ENCODE measurements at regions not wholly inside any gene's neighbourhood (a gene's known extent, or its start where the extent isn't known, plus 50 kb on each side); places are given as distances from the start of the nearest gene placed in this dataset.

DNA sequence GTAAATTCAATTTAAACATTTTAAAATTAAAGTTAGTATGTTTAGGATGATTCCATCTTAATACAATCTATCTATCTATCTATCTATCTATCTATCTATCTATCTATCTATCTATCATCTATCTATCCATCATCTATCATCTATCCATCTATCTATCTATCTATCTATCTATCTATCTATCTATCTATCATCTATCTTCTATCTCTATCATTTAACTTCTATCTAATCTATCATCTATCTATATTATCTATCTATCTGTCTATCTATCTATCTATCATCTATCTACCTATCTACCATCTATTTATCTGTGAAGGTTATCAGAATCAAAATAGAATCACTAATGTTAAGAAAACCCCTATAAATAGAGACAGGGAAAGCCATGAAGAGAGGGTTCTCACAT is 78.3 kb downstream of the RAMP3 start:
- H3K9ac ChIP-seq (ENCODE audit: low read depth, low read length): no peak overlapping the region
- no peak overlapping the region for H3K4me3 ChIP-seq (ENCODE audit: low read length)

DNA sequence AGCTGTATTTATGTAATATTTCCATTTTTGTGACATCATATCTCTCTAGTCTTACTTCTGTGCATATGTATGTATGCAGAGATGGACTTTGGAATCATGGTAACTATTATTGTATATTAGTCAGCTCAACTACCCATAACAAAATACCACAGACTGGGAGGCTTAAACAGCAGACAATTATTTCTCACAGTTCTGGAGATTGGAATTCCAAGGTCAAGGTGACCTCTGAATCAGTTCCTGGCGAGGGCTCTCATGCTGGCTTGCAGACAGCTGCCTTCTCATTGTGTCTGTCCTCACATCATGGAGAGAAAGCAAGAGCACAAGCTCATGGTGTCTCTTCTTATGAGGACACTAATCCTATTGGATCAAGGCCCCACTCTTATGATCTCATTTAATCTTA is 79.1 kb downstream of the RAMP3 start:
- Histone ChIP-seq H3K36me3 (ENCODE audit: insufficient read depth, low read depth, low read length) (no peaks in the 10 kb centered on the region), H3K9me3 (ENCODE audit: insufficient read depth, low read depth, low read length) (no peaks in the 10 kb centered on the region), H3K4me3 (ENCODE audit: low read length) (no peak overlapping the region), H3K4me1 (ENCODE audit: insufficient read depth, low read length) (no peaks in the 10 kb centered on the region), H3K9ac (ENCODE audit: low read depth, low read length) (no peak overlapping the region), H3K27ac (ENCODE audit: low read length) (no peak overlapping the region), H3K27me3 (ENCODE audit: insufficient read depth, low read length) (no peaks in the 10 kb centered on the region)

More for the DNA sequence above, 78.3 kb downstream of the RAMP3 start:
- no peaks in the 10 kb centered on the region for H3K27me3 ChIP-seq (ENCODE audit: insufficient read depth, low read length)
- no peak overlapping the region for H3K27ac ChIP-seq (ENCODE audit: low read length)
- H3K9me3 ChIP-seq (ENCODE audit: insufficient read depth, low read depth, low read length): no peaks in the 10 kb centered on the region
- H3K36me3 ChIP-seq (ENCODE audit: insufficient read depth, low read depth, low read length): no peaks in the 10 kb centered on the region
- H3K4me1 ChIP-seq (ENCODE audit: insufficient read depth, low read length): no peaks in the 10 kb centered on the region

DNA sequence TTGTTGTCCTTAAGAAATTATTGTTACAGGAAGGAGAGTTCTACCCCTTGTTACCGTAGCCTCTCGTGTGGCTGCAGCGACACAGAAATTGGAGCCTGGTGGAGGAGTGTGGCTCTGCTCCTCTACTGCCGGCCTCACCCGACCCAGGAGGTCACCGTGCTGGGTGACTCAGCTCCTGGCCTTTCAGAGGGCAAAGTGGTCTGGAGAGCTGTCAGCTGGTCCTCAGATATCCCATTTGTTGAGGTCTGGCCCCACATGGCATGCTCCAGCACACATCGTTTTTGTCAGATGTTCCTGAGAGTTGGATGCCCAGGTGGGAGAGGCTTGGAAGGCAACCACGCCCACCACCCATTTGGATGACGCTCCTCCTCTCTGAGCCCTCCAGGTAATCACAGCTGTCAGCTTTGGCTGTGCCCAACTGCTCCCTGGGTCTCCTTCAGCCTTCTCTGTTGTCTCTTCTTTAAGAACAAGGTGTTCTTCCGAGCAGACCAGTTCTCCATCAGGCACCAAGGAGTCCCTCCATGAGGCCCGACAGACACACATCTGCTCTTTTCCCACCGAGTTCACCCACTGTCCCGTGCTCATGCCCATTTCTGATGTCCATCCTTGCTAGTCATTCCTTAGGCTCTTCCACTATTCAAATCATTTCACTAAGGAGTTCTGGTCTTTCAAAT is 80.3 kb downstream of the RAMP3 start:
- Histone ChIP-seq H3K36me3 (ENCODE audit: insufficient read depth, low read depth, low read length) (no peaks in the 10 kb centered on the region), H3K27ac (ENCODE audit: low read length) (no peak overlapping the region), H3K27me3 (ENCODE audit: insufficient read depth, low read length) (no peaks in the 10 kb centered on the region), H3K4me3 (ENCODE audit: low read length) (no peak overlapping the region), H3K9ac (ENCODE audit: low read depth, low read length) (no peak overlapping the region), H3K4me1 (ENCODE audit: insufficient read depth, low read length) (no peaks in the 10 kb centered on the region), H3K9me3 (ENCODE audit: insufficient read depth, low read depth, low read length) (no peaks in the 10 kb centered on the region)

DNA sequence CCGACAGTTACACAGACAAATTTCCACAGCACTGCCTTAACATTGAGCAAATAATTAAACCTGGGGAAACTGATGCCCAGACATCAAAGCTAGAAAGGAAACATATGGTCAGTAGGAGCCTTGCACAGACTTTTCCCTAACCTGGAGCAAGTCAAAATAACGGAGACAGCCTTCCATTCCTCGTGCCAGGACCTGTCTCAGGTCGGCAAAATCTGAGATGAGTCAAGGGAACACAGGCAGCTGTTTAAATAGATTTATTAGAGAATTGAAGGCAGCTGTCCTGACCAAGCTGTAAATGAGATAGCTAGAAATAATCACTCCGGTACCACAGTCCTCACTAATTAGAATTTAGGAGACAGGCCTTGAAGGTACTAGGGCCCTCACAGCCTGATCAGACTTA is 81.2 kb downstream of the RAMP3 start:
- no peak overlapping the region for H3K4me3 ChIP-seq (ENCODE audit: low read length)
- no peaks in the 10 kb centered on the region for H3K4me1 ChIP-seq (ENCODE audit: insufficient read depth, low read length)
- no peaks in the 10 kb centered on the region for H3K9me3 ChIP-seq (ENCODE audit: insufficient read depth, low read depth, low read length)
- H3K27ac ChIP-seq (ENCODE audit: low read length): no peak overlapping the region
- no peak overlapping the region for H3K9ac ChIP-seq (ENCODE audit: low read depth, low read length)
- H3K36me3 ChIP-seq (ENCODE audit: insufficient read depth, low read depth, low read length): no peaks in the 10 kb centered on the region
- H3K27me3 ChIP-seq (ENCODE audit: insufficient read depth, low read length): no peaks in the 10 kb centered on the region

DNA sequence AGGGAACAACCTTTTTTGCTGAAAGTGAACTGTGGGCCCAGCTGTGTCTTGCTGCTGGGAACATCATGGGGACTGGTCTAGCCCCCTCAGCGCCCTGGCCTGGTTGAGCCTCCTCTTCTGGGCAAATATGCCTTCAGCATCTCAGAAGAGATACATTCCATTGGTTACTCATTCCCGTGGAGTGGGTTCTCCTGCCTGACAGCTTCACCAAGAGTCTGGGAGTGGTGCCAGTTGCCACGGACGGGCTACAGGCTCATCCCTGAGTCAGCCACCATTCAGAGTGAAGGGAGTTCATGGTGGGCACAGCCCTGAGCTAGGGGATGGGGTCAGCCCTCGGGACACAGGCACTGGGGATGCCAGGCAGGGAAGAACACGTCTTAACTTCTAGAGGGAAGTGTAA is 81.9 kb downstream of the RAMP3 start:
- Histone ChIP-seq H3K4me3 (ENCODE audit: low read length) (no peak overlapping the region), H3K9me3 (ENCODE audit: insufficient read depth, low read depth, low read length) (no peaks in the 10 kb centered on the region), H3K27ac (ENCODE audit: low read length) (no peak overlapping the region), H3K9ac (ENCODE audit: low read depth, low read length) (no peak overlapping the region), H3K36me3 (ENCODE audit: insufficient read depth, low read depth, low read length) (no peaks in the 10 kb centered on the region), H3K27me3 (ENCODE audit: insufficient read depth, low read length) (no peaks in the 10 kb centered on the region), H3K4me1 (ENCODE audit: insufficient read depth, low read length) (no peaks in the 10 kb centered on the region)

DNA sequence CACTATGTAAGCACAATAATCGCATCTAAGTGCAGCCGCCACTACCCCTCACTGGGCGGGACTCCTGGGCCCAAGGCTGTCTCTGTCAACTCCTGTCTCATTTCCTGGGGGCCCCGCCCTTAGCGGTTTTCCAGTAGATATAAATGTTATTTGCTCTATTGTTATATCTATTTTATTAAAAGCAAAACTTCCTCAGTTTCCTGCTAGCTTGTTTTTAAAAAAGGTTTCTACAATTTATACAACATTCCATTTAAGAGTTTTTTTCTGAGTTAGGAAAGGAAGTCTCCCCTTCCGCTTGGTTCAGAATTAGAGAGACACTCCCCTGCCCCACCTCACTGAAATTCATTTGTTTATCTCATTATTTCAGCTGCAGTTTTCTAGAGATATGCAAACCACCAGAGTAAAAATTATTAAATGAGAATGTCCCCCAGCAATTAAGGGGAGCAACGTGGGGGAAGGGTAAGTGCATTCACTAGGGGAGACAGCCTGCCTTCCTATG is 82.7 kb downstream of the RAMP3 start:
- H3K27me3 ChIP-seq (ENCODE audit: insufficient read depth, low read length): no peaks in the 10 kb centered on the region
- no peak overlapping the region for H3K4me3 ChIP-seq (ENCODE audit: low read length)
- no peak overlapping the region for H3K9ac ChIP-seq (ENCODE audit: low read depth, low read length)
- H3K36me3 ChIP-seq (ENCODE audit: insufficient read depth, low read depth, low read length): no peaks in the 10 kb centered on the region
- no peak overlapping the region for H3K27ac ChIP-seq (ENCODE audit: low read length)
- no peaks in the 10 kb centered on the region for H3K9me3 ChIP-seq (ENCODE audit: insufficient read depth, low read depth, low read length)
- H3K4me1 ChIP-seq (ENCODE audit: insufficient read depth, low read length): no peaks in the 10 kb centered on the region

DNA sequence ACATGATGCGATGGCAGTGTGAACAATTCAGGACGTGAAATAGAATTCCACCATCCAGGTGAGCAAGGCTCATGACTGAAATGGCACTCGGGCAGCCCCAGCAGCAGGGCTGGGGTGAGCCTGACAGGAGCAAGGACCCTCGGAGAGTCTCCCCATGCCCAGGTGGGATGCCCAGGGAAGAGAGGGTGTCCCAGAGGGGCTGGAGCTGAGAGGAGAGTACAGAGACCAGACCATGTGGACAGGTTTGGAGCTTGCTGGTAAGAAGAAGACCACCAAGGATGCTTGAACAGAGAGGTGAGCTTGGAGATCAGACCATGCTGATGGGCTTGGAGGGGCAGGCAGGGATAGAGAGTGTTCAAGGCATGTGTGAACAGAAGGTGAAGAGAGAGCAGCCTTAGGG is 83.3 kb downstream of the RAMP3 start:
- Histone ChIP-seq H3K9ac (ENCODE audit: low read depth, low read length) (no peak overlapping the region), H3K4me1 (ENCODE audit: insufficient read depth, low read length) (no peaks in the 10 kb centered on the region), H3K36me3 (ENCODE audit: insufficient read depth, low read depth, low read length) (no peaks in the 10 kb centered on the region), H3K27ac (ENCODE audit: low read length) (no peak overlapping the region), H3K9me3 (ENCODE audit: insufficient read depth, low read depth, low read length) (no peaks in the 10 kb centered on the region), H3K27me3 (ENCODE audit: insufficient read depth, low read length) (no peaks in the 10 kb centered on the region), H3K4me3 (ENCODE audit: low read length) (no peak overlapping the region)

DNA sequence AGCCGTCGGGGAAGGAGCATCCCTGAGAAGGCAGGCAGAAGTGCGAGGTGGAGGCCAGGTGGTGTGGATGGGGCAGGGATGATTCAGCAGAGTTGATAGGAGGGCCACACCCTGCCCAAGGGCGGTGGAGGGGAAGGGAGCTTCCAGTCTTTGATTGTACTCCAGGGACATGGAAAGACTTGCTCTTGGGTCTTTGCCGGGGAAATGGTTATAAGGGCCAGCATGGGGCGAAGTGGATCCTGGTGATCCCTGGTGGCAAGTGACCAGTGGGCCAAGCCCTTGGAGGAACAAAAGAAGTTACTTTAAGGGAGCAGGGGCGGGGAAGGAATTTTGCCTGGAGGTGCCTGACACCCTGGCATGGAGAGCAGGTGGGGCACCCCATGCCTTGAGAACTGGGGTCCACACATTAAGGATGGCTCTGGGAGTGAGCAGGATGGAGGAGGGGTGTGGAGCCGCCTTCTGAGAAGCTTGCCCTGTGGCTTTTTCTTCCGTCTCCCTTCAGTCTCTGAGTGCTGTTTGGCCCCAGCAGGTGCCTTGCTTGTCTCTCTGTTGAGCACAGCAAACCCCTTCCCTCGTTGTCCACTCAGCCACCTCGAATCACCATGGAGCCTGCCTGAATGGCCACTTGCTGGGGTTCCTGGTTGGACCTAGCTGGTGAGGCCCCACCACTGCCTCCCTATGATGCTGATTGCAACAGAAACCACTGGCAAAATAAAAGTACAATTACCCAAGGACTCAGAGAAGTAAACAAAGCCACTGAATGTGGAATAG is 83.9 kb downstream of the RAMP3 start:
- no peaks in the 10 kb centered on the region for H3K4me1 ChIP-seq (ENCODE audit: insufficient read depth, low read length)
- H3K9ac ChIP-seq (ENCODE audit: low read depth, low read length): no peak overlapping the region
- no peak overlapping the region for H3K4me3 ChIP-seq (ENCODE audit: low read length)
- H3K27me3 ChIP-seq (ENCODE audit: insufficient read depth, low read length): no peaks in the 10 kb centered on the region
- no peaks in the 10 kb centered on the region for H3K36me3 ChIP-seq (ENCODE audit: insufficient read depth, low read depth, low read length)
- H3K27ac ChIP-seq (ENCODE audit: low read length): no peak overlapping the region
- H3K9me3 ChIP-seq (ENCODE audit: insufficient read depth, low read depth, low read length): no peaks in the 10 kb centered on the region

DNA sequence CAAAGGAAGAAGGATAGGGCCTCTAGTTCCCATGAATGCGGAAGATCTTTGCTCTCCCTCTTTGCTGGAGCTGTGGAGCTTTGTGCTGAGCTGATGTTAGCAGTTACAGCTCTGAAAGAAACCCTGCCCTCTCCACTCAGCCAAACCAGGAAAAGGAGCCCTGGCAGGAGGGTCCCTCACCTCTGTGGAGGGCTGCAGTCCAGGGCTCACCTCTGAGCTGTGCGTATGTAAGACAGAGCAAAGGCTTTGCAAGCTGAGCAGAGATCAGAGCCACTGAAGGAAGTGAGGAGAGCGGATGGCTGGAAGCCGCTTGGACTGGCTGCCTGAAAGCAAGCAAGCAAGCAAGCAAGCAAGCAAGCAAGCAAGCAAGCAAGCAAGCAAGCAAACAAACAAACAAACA is 84.7 kb downstream of the RAMP3 start:
- Histone ChIP-seq H3K27me3 (ENCODE audit: insufficient read depth, low read length) (no peaks in the 10 kb centered on the region), H3K27ac (ENCODE audit: low read length) (no peak overlapping the region), H3K4me3 (ENCODE audit: low read length) (no peak overlapping the region), H3K4me1 (ENCODE audit: insufficient read depth, low read length) (no peaks in the 10 kb centered on the region), H3K36me3 (ENCODE audit: insufficient read depth, low read depth, low read length) (no peaks in the 10 kb centered on the region), H3K9me3 (ENCODE audit: insufficient read depth, low read depth, low read length) (no peaks in the 10 kb centered on the region), H3K9ac (ENCODE audit: low read depth, low read length) (no peak overlapping the region)

DNA sequence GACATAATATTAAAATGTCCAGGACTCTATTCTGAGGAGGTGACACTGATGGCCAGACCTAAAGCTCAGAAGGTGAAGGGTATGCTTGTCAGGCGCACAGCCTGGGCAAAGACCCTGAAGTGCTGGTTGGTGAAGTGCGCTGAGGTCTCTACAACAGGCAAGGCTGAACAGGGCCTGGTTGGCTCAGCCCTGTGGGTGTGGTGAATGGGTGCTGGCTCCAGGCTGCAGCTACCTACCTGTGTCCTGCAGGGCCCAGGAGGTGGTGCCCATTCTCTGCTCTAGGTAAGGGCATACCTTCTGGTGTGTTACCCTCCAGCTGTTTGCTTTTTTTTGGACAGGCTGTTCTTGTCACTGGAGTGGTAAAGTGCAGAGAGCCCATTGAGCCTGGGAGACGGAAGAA is 85.1 kb downstream of the RAMP3 start:
- Histone ChIP-seq H3K4me3 (ENCODE audit: low read length) (no peak overlapping the region), H3K9ac (ENCODE audit: low read depth, low read length) (no peak overlapping the region), H3K27ac (ENCODE audit: low read length) (no peak overlapping the region), H3K4me1 (ENCODE audit: insufficient read depth, low read length) (no peaks in the 10 kb centered on the region), H3K36me3 (ENCODE audit: insufficient read depth, low read depth, low read length) (no peaks in the 10 kb centered on the region), H3K27me3 (ENCODE audit: insufficient read depth, low read length) (no peaks in the 10 kb centered on the region), H3K9me3 (ENCODE audit: insufficient read depth, low read depth, low read length) (no peaks in the 10 kb centered on the region)

DNA sequence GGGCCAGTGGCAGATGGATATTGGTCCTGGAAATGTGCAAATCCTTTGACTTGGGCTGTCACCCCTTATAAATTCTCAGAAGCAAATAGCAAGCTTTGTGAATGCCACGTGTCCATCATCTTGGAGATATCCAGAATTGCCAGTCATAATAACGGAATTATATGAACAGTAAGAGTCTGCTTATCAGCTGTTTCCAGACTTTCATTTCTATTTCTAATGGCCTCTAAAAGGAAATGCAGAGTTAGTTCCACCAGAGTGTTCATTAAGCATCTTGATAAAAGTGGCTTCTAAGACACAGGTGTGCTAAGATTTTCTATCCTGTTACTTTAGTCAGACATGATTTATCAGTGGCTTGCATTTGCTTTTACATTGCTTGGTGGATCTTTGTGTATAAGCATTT is 87.4 kb downstream of the RAMP3 start:
- H3K27me3 ChIP-seq (ENCODE audit: insufficient read depth, low read length): no peaks in the 10 kb centered on the region
- no peak overlapping the region for H3K27ac ChIP-seq (ENCODE audit: low read length)
- no peak overlapping the region for H3K4me3 ChIP-seq (ENCODE audit: low read length)
- H3K9ac ChIP-seq (ENCODE audit: low read depth, low read length): no peak overlapping the region
- H3K4me1 ChIP-seq (ENCODE audit: insufficient read depth, low read length): no peaks in the 10 kb centered on the region
- H3K9me3 ChIP-seq (ENCODE audit: insufficient read depth, low read depth, low read length): no peaks in the 10 kb centered on the region
- H3K36me3 ChIP-seq (ENCODE audit: insufficient read depth, low read depth, low read length): no peaks in the 10 kb centered on the region

DNA sequence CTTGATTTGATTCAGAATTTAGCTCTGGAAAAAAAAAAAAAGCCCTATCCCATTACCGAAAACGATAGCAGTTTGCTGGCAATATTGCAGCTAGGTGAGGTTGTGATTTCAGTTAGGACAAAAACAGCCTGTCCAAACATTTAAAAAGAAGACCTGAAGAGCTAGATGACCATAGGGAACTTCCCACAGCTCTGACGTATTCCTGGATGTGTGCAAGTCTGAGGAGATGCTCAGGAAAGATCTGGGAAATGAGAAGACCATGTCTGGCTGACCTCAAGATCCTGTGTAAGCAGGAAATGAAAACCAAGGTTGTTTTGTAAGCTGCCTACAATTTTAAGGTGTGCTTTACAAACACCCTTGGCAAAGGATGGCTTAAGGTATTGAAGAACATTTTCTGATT is 88.7 kb downstream of the RAMP3 start:
- no peaks in the 10 kb centered on the region for H3K9me3 ChIP-seq (ENCODE audit: insufficient read depth, low read depth, low read length)
- H3K27me3 ChIP-seq (ENCODE audit: insufficient read depth, low read length): no peaks in the 10 kb centered on the region
- H3K4me1 ChIP-seq (ENCODE audit: insufficient read depth, low read length): no peaks in the 10 kb centered on the region
- H3K36me3 ChIP-seq (ENCODE audit: insufficient read depth, low read depth, low read length): no peaks in the 10 kb centered on the region
- H3K4me3 ChIP-seq (ENCODE audit: low read length): no peak overlapping the region
- no peak overlapping the region for H3K9ac ChIP-seq (ENCODE audit: low read depth, low read length)
- H3K27ac ChIP-seq (ENCODE audit: low read length): no peak overlapping the region

Measured in iPS-20b (cell line).